Gastroesophageal sphincter (tissue), 4 donors: ENCODE measurements at regions not wholly inside any gene's neighbourhood (a gene's known extent, or its start where the extent isn't known, plus 50 kb on each side); places are given as distances from the start of the nearest gene placed in this dataset.

Experiments used
- ATAC-seq: fragments of 150-250 bp; one replicate; pipeline ENCODE4 v1.9.1; 2016; ENCODE audit warnings: mild to moderate bottlenecking, moderate library complexity
- H3K27ac ChIP-seq, 4 donors: fragments of 200-600 bp; sonication (generic) in 3 of 4; 1 replicate in 3 of 4; 2 replicates in 1 of 4; pipeline ENCODE4 v1.5.1; 2016 to 2019
- H3K27me3 ChIP-seq: fragments of 200-600 bp; sonication (generic); one replicate; pipeline ENCODE4 v1.5.1; 2019
- H3K36me3 ChIP-seq, 2 donors: fragments of 200-600 bp; sonication (generic); one replicate each; pipeline ENCODE4 v1.5.1; 2019; ENCODE audit warnings: control low read depth in 1 of 2
- H3K4me1 ChIP-seq, 3 donors: fragments of 200-600 bp; sonication (generic); 1 replicate in 2 of 3; 2 replicates in 1 of 3; pipeline ENCODE4 v1.5.1; 2016 to 2019; ENCODE audit warnings: control low read depth in 2 of 3
- H3K4me3 ChIP-seq, 2 donors: fragments of 200-600 bp; sonication (generic); one replicate each; pipeline ENCODE4 v1.5.1; 2019; ENCODE audit warnings: mild to moderate bottlenecking in 1 of 2, moderate library complexity in 1 of 2
- H3K9me3 ChIP-seq, 3 donors: fragments of 200-600 bp; sonication (generic); one replicate each; pipeline ENCODE4 v1.5.1; 2017 to 2019; ENCODE audit warnings: control low read depth in 2 of 3
- CTCF ChIP-seq, 4 experiments: fragments of 200-600 bp in 2 of 4; fragments of 450-650 bp in 2 of 4; sonication (generic) in 1 of 4; IDR thresholded peaks; one replicate each; pipeline ENCODE4 v1.5.1; 2017 to 2019; ENCODE audit warnings: antibody characterized with exemption in 4 of 4, mild to moderate bottlenecking in 2 of 4, moderate library complexity in 2 of 4
- EP300 ChIP-seq: sonication (generic); formaldehyde crosslinking; IDR thresholded peaks from one replicate; pipeline ENCODE4 v1.6.1; 2017; ENCODE audit warnings: antibody characterized with exemption, mild to moderate bottlenecking
- POLR2A ChIP-seq, 2 donors: fragments of 450-650 bp; IDR thresholded peaks; one replicate each; pipeline ENCODE4 v1.6.1; 2017; ENCODE audit warnings: antibody characterized with exemption in 2 of 2, mild to moderate bottlenecking in 2 of 2, moderate library complexity in 1 of 2
- POLR2AphosphoS5 ChIP-seq: sonication (generic); formaldehyde crosslinking; IDR thresholded peaks from one replicate; pipeline ENCODE4 v1.6.1; 2017; ENCODE audit warnings: antibody characterized with exemption
- WGBS, 2 donors: methylation state at CpG; one replicate each; pipeline ENCODE4 v1.1.5; 2018; ENCODE audit warnings: low coverage in 1 of 2; 5-methylcytosine and 5-hydroxymethylcytosine counted together

GRCh38 chr10:109696981-109697775 lies 226.1 kb downstream of the XPNPEP1 start:
- no peaks in the 10 kb centered on the region for H3K9me3 ChIP-seq
- TF ChIP-seq CTCF (IDR thresholded peaks at IDR 0.05) = no peak
- no peaks in the 10 kb centered on the region for H3K4me1 ChIP-seq
- 88 to 100% methylated on average over 1 to 2 of the region's 5 CpGs for WGBS, 2 donors
- no peaks in the 10 kb centered on the region for H3K36me3 ChIP-seq
- H3K27me3 ChIP-seq = no peaks in the 10 kb centered on the region
- no peak overlapping the region for H3K27ac ChIP-seq
- no peak overlapping the region for H3K4me3 ChIP-seq
- no peak for ATAC-seq

DNA sequence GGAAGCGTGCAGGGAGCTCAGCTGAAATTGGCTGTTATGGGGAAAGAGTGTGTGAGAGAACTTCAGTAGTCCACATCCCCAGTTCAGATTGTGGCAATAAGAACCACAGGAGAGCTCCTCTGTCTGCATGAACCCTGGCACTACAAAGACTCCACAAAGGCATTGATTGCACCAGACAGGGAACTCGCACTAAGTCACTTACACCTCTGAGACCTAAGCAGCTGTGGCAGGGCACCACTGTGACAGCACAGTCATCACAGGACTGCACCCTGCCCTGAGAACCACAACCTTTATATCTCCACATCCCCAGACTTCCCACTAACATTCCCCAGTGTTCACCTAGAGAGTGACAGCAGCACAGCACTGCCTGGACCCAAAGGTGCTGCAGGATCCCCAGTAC lies 226.8 kb downstream of the XPNPEP1 start:
- no peak overlapping the region for H3K27ac ChIP-seq
- H3K36me3 ChIP-seq = no peaks in the 10 kb centered on the region
- H3K4me1 ChIP-seq = no peaks in the 10 kb centered on the region
- no peak overlapping the region for H3K4me3 ChIP-seq
- H3K9me3 ChIP-seq = no peaks in the 10 kb centered on the region
- WGBS, 2 donors = 100% methylated on average over 1 to 2 of the region's 2 CpGs
- no peaks in the 10 kb centered on the region for H3K27me3 ChIP-seq
- ATAC-seq = no peak
- TF ChIP-seq EP300 (no peak), POLR2AphosphoS5 (no peak)

- no peaks in the 10 kb centered on the region for H3K27me3 ChIP-seq
- no peak for TF ChIP-seq CTCF (IDR thresholded peaks at IDR 0.05)
- TF ChIP-seq POLR2AphosphoS5 = no peak
- no peak for TF ChIP-seq EP300
- TF ChIP-seq POLR2A (IDR thresholded peaks at IDR 0.05) = no peak
- no peak overlapping the region for H3K27ac ChIP-seq
- no peak overlapping the region for H3K4me3 ChIP-seq
- H3K4me1 ChIP-seq = no peaks in the 10 kb centered on the region
- H3K9me3 ChIP-seq = no peaks in the 10 kb centered on the region
- no peak for ATAC-seq
- H3K36me3 ChIP-seq = no peaks in the 10 kb centered on the region
These were observed 227.3 kb downstream of the XPNPEP1 start for GRCh38 chr10:109695988-109696387.

- TF ChIP-seq CTCF (IDR thresholded peaks at IDR 0.05) (no peak), POLR2AphosphoS5 (no peak), EP300 (no peak), POLR2A (IDR thresholded peaks at IDR 0.05) (no peak)
- Histone ChIP-seq H3K27ac (no peak overlapping the region), H3K4me3 (no peak overlapping the region), H3K36me3 (no peaks in the 10 kb centered on the region), H3K4me1 (no peaks in the 10 kb centered on the region), H3K27me3 (no peaks in the 10 kb centered on the region), H3K9me3 (peaks cover 0 to 14% (median 0%) of the 10 kb centered on the region in 3 donors)
- 15 to 45% methylated on average over 1 of the region's 1 CpG for WGBS, 2 donors
- ATAC-seq = no peak
These were observed 233.5 kb downstream of the XPNPEP1 start for GRCh38 chr10:109689785-109690184.

DNA sequence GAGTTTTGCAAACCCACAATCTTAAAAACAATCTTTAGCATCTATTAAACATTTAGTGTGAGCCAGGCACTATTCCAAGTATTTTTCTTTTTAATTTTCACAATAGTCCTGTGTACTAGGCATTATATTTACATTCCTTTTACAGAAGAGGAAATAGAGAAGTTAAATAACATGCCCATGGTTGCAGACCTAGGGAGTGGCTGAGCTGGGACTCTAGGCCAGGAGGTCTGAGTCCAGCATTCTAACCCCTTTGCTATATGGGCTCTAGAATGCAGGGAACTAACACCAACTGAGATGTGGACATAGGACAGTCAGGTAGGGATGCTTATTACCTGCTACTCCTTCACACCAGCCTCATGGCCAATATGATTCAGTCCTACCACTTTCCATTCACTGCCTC lies 243.8 kb downstream of the XPNPEP1 start:
- TF ChIP-seq EP300 (no peak), POLR2A (IDR thresholded peaks at IDR 0.05) (no peak), POLR2AphosphoS5 (no peak), CTCF (IDR thresholded peaks at IDR 0.05) (no peak)
- no peak for ATAC-seq
- H3K36me3 ChIP-seq = no peaks in the 10 kb centered on the region
- no peak overlapping the region for H3K27ac ChIP-seq
- H3K27me3 ChIP-seq = no peaks in the 10 kb centered on the region
- H3K4me3 ChIP-seq = no peak overlapping the region
- no peaks in the 10 kb centered on the region for H3K9me3 ChIP-seq
- H3K4me1 ChIP-seq = no peaks in the 10 kb centered on the region
